Activated CD4-positive, CD25-positive, alpha-beta regulatory T cell (primary cell): ENCODE measurements at regions not wholly inside any gene's neighbourhood (a gene's known extent, or its start where the extent isn't known, plus 50 kb on each side); places are given as distances from the start of the nearest gene placed in this dataset.

Source experiments
- DNase-seq, 4 experiments: peaks; one replicate each; lab custom pipeline; 2025; lab: John Stamatoyannopoulos, UW

DNA sequence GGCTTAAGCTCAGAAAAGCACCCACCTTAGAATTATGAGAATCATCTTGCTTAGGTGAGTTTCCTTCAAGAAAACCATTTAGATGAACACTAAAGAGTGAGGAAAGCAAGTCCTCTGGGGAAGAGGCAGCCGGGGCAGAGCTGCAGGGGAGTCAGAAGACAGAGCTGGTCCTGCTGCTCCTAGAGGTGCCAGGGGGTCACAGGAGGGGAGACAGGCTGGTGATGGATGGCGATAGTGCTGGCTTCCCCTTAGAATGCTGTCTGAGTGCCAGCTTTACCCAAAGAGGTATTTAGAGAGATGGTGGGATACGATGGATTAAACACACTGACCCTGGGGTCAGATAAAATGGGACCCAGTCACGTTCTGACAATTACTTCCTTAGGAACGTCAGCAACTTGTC, 269.4 kb downstream of the TDRD15 start:
- DNase-seq = no peak

DNA sequence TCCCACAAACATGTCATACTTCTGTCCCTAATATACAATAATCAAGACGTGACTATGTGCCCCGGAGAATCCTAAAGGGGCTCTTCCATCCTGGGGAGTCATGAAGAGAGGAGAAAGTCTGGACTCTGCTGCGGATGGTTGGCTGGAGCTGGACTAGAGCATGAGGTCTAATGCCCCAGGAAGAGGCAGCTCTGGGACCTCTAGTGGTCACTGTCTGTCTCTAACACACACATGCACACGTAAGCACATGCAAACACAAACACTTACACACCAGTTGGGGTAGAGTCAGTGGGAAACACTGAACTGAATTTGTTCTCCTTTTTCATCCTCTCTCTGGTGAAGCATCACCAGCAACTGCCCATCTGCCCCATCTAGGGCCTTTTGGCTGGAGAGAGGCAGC, 271.6 kb downstream of the TDRD15 start:
- DNase-seq = no peak

DNA sequence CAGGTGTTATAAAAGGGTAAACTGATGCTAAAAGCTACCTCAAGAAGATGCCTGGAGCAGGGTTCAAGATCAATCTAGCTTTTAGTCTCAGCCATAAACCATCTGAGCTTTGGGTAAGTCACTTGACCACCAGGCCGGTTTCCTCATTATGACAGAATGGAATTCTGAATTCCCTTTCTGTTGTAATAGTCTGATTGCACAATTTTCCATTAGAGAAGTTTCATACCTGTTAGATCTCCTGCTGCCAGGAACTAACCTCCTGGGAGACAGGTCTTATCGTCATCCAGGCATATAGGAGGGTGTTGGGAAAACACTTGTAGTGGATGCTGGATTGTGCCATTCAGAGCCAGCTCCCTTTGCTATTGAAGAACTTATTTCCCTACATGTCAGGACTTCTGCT, 272.5 kb downstream of the TDRD15 start:
- no peak for DNase-seq

DNA sequence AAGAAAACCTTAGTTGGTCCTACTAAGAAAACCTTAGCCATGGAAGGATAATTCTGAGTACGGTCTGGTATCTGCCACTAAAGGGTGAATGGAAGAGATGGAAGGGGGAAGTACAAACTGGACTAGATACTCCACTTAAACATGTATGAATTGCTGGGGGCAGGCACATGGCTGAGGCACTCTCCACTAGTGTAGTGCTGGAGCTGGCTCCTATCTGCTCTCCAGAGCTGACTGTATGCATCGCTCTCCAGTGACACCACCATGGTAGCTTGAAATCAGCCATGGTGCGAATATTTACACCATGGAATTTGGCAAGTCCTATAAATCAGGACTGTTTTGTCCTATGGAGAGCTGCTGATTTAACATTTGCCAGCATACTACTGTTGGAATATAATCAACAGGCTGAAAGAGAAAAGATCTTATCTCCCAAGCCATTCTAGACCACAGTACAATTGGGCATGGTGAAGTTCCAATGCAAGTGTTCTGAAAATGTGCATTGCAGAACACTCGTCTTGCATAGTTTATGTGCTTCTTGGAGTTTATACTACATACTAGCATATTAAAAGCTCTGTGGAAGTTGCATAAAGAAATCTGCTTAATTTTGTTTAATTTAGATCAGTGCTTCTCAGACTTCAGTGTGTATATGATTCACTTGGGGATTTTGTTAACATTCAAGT, 277.4 kb downstream of the TDRD15 start:
- DNase-seq = no peak

DNA sequence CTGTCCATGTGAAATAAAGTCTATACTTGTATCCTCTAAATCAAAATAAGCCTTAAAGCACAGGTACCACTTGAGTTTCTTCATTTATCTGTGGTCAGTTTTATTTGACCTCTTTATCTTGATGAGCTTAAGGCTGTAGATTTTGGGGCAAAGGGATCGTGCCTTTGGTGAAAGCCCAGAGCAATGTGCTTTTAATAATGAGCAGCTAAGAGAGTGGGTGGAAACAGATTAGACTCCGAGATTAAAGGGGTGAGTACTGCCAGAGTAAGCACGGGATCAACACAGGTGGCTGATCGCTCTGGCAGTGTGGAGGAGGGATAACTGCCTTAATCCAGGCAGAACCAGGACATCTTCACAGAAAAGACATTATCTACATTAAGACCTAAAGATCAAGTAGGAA, 280.4 kb downstream of the TDRD15 start:
- no peak for DNase-seq

DNA sequence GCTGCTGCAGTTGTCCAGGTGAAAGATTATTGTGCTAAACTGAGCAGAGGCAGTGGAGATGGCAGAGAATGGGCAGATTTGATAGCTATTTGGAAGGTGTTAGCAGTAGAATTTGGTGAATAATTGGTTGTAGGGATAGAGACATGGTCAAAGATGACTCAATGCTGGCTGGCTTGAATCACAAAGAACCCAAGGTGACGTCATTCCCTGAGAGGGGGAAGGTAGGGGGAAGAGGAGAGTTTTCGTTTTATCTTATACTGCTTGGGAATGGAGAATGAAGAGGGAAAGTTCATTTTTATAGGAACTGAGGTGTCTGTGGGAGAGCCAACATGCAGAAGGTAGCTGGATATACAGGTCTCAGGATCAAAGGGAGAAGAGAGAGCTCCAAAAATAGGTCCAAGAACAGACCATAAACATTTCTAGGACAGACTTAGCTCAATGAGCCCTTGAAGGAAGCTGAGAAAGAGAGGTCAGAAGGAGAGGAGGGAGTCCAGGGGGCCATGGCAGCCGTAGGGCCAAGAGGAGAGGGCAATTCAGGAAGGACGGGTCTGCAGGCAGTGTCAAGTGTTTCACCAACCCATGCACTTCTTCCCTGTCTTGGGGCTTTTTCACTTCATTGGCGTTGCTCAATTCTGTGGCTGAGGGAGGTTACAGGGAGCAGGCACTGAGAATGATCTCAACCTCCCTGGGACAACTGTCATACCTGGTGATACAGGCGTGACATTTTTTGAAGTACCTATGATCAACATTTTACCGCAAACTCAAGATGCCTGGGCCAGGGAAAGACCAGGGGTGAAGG, 281.3 kb downstream of the TDRD15 start:
- no peak for DNase-seq

DNA sequence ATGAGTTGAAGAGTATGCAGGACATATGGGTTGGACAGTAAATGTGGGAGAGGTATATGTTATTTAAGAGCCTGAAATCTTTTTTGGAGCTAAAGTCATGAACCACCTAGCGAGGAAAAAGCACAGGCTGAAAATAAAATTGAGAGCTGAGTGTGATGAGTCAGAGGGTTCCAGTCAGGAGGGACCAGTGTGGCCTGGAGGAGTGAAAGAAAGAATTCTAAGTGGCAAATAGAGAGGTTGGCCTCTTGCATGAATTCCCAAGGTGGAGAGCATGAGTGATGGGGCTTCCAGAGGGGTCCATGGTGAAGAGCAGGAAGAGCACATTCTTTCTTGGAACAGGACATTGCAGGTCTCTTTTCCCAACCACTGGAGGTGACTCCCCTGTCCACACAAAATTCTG, 282.6 kb downstream of the TDRD15 start:
- DNase-seq = no peak

DNA sequence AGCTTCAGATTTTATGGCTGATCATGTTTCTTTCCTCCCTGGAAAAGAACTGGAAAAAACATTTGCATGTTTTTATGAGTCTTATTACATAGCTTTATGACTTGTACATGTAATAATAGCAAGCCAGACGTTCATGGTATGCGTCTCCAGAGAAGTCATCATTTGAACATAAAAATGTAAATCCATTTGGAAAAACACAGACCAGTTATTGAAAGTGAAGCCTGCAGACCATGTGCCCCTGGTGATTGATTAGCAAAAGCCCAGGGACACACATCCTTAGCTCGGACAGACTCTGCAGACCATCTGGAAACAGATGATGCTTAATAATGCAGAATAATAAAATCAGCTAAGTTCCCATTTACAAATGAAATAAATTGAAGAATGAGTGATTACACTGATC, 283.1 kb downstream of the TDRD15 start:
- no peak for DNase-seq

DNA sequence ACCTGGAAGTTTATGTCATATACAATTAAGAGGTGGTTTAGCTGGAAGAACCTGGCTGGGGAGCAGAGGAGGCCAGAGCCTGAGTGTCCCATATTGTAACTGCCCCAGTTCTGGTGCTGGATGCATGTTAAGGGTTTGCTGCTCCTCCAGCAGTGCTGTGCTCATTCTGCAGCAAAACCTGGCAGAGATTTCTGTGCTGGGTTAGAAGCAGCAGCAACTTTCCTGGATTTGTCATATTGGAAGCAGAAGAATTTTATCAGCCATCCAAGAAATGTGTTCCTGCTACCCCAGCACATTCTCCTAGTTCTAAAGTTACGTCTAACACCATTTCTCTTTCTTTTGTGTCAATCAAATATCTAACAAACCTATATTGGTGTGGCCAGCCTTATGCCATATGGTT, 284.1 kb downstream of the TDRD15 start:
- no peak for DNase-seq

DNA sequence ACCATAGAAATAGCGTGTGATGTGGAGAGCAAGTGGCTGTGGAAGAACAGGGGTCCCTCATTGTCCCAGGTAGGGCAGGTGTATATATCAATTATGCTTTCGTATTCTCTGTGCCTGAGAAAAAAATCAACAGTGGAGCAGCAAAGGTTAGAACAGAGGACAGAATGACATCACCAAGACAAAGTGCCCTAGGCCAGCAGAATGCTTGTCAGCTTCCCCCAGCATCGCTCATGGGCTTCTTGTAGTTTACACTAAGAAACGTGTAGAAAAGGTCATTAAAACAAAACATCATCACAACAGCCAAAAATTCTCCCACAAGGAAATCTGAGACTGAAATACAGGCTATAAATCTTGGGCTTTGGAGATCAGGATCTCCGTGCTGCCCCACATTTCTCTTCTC, 288.0 kb downstream of the TDRD15 start:
- DNase-seq = no peak

DNA sequence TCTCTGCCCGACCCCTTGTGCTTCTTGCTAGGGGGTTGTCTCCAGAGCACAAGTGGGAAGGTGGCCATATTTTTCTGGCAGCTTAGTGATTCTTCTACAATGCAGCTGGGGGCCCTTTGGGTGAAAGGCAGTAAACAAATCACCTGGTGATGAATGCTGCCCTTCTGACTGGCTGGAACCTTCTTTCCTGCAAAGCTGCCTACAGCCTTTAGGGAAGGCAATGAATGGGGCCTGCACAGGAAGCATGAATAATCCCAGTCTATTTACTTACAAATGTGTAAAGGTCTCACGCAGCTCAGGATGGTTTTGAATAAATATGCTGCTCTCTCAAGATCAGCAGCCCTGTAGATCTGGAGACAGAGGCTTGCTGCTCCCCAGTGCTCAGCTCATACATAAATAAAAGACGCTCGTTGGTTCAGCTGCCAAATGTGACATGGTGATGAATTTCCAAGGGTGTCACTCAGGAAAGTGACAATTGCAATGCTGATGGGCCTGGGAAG, 289.2 kb downstream of the TDRD15 start:
- DNase-seq = no peak

DNA sequence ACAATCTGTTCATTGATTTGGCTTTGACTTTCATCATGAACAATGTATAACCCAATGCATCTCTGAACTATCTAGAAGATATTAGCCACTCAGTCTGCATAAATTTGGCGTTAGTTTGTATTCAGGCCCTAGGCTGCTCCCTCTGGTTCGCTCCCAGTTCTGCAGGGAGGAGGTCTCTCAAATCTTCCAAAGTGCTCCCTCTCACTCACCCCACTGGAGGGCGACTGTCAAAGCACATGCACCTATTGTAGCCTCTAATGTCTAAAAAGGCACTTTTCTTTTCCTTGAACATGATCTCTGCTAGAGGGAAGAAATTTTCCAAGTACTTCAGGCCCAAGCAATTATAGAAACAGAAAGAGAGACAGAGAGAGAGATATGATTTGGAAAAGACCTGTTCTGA, 291.5 kb downstream of the TDRD15 start:
- DNase-seq = no peak

DNA sequence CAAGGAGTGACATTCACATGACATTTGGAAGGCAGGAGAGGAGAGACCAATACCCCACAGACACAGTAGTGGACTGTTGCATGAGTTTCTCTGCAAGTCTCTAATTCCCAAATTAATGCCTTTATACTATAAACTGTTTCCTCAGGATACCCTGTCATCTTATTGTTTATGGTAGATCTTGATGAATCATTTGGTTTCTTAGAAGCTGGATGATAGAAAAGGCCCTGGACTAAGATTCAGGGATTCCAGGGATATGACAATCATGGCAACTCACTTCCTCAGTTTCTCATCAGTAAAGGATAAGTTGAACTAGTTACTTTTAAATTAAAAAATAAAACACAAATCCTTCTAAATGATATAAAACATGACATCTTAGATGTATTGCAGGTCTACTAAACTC, 292.5 kb downstream of the TDRD15 start:
- no peak for DNase-seq

DNA sequence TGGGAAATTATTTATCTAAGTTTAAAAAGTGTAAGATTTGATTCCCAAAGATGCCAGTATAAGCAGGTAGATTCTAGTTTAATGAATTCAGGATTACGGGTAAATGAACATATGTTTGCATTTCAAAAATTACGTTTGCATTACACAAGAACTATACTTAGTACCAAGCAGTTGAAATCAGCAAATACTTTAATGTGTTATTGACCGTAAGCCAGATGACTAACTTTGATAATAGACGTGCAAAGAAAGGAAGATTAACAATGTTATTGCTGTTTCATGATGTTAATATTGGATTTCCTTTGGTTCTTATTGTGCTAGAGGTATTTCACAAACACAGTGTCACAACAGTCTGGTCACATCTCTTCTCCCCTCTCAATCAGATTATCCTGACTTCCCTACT, 294.7 kb downstream of the TDRD15 start:
- no peak for DNase-seq

DNA sequence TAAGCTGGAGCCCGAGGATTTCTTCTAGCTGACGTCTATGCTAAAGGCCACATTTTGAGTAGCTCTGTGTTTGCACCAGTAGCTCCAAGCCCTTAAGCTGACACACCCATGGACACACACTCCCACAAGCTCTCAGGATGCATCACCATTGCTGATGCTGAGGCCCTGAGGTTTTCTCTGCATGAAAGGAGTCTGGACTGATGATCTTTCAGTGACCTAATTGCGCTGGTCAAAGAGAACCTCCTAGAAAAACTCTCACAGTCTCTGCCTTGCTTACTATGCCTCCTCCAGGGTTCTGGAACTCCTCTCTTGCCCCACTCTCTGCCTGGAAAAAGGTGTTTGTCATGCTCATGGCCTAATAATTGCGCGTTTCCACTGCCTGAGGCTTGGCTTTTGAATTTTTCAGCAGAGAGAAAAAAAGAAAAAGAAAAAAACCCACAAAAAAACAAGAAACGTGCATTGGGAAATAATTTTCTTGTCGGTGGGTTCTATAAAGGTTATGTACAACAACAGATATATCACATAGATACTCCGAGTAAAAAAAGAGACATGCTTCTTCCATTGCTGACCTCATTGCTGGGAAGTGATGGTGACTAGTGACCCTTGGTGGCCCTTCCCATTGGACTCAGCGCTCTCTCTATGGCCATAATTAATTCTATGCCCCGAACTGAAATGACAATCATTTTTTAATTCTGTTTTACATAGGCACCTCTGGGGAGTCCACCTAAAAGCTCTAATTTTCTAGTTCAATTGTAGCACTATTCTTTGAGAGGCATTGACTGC, 297.0 kb downstream of the TDRD15 start:
- DNase-seq = no peak

DNA sequence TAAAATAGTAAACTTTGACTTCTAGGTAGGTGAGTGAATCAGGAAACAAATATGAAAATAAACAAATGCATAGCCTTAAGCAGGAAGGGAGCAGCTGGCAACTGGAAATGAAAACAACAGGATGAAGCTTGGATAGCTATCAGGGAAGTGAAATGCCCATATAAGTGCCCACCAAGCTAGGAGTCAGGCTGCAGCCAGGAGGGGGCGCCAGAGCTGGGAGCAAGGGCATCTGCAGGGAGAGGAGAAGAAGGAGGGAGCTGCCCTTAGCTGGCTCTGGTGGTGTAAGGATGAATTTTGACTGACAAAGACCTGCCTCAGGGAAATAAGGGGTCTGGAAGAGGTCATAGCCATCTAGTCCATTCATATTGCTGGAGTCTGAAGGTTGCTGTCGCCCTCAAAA, 298.3 kb downstream of the TDRD15 start:
- no peak for DNase-seq

DNA sequence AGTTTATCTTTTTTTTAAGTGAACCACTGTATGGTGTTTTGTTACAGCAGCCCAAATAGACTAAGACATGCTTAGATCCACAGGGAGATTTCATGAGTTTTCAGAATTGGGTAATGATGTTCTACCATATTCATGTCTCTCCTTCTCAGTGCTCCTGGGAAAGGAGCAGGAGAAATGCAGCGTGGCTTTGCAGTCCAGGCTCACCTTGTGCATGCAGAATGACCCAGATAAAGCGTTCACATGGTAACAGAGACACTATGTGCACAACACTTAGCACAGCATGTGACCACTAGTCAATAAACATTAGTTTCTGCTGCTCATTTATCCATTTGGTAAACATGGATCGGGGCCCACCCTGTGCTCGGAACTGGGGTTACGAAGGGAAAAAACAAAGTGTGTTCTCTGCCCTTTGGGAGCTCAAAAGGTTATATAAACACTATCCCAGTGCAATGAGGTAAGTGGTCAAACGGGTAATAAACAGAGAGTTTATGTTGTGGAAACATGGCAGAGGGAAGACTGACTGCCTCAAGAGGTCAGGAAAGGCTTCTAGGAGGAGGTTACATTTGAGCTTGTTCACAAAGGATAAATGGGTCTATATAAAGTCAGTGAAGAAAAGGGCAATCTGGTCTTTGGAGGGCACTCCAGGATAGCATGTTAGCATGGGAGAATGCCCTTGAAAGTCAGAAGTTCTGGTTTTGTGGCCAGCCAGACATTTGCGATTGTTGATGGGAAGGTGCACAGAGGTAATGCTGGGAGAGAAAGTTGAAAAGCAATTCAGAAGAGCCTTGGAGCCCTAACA, 299.2 kb downstream of the TDRD15 start:
- no peak for DNase-seq

DNA sequence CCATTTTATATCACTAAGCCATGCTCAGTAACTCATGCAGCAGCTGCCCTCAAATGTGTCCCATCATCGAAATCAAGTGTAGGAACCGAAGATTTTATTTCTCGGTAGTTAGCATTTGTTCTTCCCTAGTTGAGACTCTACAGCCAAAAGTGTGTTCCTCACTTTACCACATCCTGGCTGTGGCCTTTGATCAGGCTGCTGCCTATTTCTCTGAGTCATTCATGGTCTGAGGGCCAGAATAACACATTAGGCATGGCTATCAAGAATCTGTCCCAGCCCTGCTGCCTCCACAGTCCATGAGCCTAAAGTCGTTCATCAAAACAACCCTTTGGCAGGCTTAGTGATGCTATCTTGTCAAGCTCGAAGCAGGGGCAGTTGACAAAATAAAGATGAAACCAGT, 300.1 kb downstream of the TDRD15 start:
- no peak for DNase-seq

DNA sequence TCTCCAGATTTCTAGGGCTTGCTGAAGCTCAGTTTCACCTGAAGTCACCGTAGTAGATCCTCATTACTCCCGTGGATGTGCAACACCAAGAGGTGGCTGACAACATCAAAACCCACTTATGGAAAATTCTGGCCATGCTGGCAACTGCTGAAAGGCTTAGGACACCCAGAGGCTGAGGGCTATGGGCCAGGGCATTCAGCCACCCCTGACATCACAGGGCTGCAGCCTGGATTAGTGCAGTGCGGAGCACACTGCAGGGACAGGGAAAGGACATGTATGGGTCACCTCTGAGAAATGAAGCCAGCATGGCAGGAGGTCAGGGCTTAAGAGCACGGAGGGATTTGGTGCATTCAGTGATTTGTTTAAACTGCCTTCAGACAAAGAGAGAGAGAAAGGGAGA, 300.6 kb downstream of the TDRD15 start:
- no peak for DNase-seq

DNA sequence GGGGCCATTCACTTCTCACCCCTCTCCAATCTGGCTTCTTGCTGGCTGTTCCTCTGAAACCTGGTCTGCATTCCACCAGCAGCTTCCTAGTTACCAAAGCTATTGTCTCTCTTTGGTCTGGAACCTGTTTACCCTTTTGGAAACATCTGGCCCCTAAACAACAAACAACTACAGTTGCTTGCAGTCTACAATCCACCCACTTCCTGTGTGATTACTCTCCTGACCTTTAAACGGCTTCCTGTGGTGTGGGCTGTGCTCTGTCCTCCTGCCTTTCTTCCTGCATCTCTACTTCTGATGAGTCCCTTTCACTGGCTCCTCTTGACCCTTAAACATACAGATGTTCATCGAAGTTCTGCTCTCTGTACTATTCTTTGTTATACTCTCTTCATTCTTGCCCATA, 303.8 kb downstream of the TDRD15 start:
- DNase-seq = no peak

DNA sequence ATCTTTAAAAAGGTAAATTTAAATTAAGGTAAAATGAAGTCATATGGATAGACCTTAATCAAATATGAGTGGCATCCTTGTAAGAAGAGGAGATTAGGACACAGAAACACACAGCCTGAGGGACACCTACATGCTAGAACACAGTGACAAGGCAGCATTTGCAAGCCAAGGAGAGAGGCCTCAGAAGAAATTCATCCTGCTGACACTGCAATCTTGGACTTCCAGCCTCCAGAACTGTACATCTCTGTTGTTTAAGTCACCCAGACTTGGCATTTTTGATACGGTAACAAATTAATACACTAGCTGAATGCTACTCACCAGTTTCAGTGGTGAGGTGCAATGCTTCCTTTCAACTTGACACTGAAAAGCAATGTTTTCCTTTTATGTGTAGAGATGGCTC, 305.0 kb downstream of the TDRD15 start:
- no peak for DNase-seq

DNA sequence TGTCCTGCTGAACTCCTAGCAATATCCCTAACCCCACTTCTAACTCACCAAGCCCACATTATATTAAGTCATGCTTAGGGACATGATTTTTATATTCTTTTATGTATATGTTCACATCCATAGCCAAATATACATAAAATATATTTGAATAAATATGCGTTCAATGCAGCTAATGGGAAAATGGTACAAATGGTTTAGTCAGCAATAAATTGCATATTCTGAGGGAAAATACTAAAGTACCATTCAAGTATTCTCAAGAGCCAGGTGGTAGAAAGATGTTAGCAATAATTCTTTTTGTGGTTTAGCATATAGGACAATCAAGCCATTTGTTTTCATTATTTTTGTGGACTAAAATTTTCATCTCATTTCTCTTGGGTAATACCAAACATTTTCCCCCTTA, 306.0 kb downstream of the TDRD15 start:
- DNase-seq = no peak
